SK-N-MC (cell line): ENCODE measurements at regions not wholly inside any gene's neighbourhood (a gene's known extent, or its start where the extent isn't known, plus 50 kb on each side); places are given as distances from the start of the nearest gene placed in this dataset.

Source experiments
- EZH2 ChIP-seq: fragments of 200-600 bp; sonication (generic); IDR thresholded peaks from one replicate; pipeline ENCODE4 v1.6.1; 2017; ENCODE audit warnings: antibody characterized with exemption
- POLR2AphosphoS5 ChIP-seq: IDR thresholded peaks from 2 replicates; pipeline ENCODE4 v1.6.1; 2012; ENCODE audit warnings: mild to moderate bottlenecking, low read depth, low read length, borderline replicate concordance

GRCh38 chr3:104273046-104273649 is 1093.6 kb upstream of the ALCAM start:
- TF ChIP-seq POLR2AphosphoS5 (no peak), EZH2 (no peak)
